Stimulated activated CD8-positive, alpha-beta memory T cell treated with anti-CD3 and anti-CD28 coated beads, Interleukin-12 subunit alpha, Interleukin-12 subunit beta, amount 100 ng/mL, for 24 hours (primary cell): ENCODE measurements at regions not wholly inside any gene's neighbourhood (a gene's known extent, or its start where the extent isn't known, plus 50 kb on each side); places are given as distances from the start of the nearest gene placed in this dataset.
A peak's percentile ranks its signal among the peaks of the same experiment; 100 is the strongest.
"Not testable (repeated sequence)": the region's sequence is repeated elsewhere in the genome, so short reads cannot be mapped to it uniquely, and the experiment has no call there.

Experiments
- DNase-seq: peaks from one replicate; pipeline ENCODE4 v3.0.0-alpha.2; 2020; ENCODE audit errors: extremely low read depth

DNA sequence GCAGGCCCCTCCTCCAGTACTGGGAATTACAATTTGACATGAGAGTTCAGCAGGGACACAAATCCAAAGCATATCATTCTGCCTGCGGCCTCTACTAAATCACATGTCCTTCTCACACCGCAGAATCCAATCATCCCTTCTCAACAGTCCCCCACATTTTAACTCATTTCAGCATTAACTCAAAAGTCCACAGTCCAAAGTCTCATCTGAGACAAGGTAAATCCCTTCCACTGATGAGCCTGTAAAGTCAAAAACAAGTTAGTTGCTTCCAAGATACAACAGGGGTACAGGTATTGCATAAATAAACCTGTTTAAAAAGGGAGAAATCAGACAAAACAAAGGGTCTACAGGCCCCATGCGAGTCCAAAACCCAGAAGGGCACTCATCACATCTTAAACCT, 64.0 kb downstream of the EBNA1BP2 start:
- no peak for DNase-seq

DNA sequence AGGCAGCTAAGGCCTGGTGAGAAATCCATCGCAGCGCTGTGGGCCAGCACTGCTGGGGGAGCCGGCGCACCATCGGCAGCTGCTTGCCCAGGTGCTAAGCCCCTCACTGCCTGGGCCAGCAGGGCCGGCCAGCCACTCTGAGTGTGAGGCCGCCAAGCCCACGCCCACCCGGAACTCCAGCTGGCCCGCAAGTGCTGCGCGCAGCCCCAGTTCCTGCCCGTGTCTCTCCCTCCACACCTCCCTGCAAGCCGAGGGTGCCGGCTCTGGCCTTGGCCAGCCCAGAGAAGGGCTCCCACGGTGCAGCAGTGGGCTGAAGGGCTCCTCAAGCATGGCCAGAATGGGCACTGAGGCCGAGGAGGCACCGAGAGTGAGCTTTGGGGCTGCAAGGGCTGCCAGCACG, 64.4 kb downstream of the EBNA1BP2 start:
- no peak for DNase-seq

DNA sequence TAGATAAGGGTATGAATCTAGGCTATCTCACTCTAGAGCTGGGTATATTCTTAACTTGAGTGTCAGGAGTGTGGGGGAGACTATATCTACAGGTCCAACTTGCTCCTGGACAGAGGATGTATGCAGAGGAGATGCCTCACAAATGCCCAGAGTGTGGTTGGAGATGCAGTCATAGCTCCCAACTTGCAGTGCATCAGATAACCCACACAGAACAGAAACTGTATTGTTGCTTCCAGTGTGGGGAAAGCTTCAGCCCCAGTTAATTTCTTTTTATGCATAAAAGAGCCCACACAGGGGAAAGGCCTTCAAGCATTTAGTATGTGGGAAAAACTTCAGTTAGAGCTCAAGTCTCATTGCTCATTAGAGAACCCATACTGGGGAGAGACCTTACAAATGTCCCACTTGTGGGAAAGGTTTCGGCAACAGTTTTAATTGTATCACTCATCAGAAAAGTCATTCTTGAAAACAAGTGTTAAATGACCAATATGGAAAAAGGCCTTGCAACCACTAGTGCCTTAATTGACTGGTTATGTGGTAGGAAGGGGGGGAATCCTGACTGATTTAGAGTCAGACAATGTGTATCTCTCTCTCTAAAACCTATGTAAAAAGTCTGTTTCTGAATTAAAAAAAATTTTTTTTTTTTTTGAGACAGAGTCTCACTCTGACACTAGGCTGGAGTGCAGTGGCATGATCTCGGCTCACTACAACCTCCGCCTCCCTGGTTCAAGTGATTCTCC, 67.9 kb downstream of the EBNA1BP2 start:
- no peak for DNase-seq

DNA sequence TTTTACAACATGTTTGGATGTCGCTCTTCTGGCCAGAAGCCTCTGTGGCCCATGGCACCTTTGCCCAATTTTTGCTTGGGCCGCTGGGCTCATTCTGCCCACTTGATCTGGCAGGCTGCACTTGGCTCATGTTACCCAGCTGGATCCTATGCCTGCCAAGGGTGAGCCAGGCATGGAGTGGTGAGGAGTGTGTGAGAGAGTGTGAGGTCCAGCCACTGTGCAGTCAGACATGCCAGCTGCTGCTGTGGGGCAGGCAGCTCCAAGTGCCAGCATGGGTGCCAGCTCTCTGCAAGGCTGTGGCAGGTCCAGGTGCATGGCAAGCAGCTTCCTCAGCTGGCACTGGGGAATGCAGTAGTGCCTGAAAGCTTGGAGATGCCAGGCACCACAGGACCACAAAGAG, 71.0 kb downstream of the EBNA1BP2 start:
- DNase-seq: no peak

DNA sequence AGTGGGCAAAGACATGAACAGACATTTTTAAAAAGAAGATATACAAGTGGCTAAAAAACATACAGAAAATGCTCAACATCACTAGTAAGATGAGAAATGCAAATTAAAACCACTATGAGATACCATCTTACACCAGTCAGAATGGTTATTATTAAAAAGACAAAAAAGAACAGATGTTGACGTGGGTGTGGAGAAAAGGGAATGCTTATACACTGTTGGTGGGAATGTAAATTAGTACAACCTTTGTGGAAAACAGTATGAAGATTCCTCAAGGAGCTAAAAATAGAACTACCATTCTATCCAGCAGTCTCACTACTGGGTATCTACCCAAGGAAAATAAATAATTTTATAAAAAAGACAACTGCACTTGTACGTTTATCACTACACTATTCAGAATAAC, 73.9 kb downstream of the EBNA1BP2 start:
- DNase-seq: no peak

DNA sequence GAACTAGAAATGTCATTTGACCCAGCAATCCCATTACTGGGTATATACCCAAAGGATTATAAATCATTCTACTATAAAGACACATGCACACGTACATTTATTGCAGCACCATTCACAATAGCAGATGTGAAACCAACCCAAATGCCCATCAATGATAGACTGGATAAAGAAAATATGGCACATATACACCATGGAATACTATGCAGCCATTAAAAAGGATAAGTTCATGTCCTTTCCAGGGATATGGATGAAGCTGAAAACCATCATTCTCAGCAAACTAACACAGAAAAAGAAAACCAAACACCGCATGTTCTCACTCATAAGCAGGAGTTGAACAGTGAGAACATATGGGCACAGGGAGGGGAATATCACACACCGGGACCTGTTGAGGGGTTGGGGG, 75.6 kb downstream of the EBNA1BP2 start:
- DNase-seq: not testable (repeated sequence)

DNA sequence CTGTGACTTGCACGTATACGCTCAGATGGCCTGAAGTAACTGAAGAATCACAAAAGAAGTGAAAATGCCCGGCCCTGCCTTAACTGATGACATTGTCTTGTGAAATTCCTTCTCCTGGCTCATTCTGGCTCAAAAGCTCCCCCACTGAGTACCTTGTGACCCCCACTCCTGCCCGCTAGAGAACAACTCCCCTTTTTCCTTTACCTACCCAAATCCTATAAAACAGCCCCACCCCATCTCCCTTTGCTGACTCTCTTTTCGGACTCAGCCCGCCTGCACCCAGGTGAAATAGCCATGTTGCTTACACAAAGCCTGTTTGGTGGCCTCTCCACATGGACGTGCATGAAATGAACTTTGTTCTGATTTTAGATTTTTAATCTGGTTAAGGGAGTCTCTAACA, 81.3 kb downstream of the EBNA1BP2 start:
- DNase-seq: not testable (repeated sequence)

DNA sequence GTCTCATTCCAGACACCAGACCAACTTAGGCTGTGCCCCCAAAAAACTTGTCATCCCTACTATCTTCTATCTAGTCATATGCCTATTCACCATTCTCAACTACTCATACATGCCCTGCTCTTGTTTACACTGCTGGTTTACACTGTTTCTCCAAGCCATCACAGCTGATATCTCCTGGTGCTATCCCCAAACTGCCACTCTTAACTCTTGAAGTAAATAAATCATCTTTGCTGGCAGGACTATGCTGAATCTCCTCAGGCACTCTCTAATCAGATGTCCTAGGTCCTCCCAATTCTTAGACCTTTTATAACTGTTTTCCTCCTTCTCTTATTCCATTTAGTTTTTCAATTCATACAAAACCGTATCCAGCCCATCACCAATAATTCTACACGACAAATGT, 81.9 kb downstream of the EBNA1BP2 start:
- DNase-seq: not testable (repeated sequence)

DNA sequence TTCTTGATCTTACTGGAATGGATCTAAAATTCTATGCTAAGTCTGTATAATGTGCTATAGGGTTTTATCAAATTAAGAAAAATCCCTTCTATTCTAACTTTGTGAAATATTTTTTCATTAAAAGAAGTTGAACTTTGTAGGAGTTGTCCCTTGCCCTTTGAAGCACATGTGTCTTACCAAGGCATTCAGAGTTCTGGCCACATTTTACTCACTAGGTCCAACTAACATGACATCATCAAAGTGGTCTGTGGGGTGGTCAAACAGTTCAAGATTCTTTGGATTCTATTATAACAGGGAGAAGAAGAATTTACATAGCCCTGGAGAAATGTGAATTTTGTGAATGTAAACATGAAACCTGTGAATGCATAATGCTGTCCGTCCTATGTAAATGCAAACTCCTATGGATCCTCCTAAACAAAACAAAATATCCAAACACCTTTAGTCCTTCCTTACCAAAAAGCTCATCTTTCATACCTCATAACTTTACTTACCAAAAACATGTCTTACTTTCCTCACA, 88.7 kb downstream of the EBNA1BP2 start:
- no peak for DNase-seq

DNA sequence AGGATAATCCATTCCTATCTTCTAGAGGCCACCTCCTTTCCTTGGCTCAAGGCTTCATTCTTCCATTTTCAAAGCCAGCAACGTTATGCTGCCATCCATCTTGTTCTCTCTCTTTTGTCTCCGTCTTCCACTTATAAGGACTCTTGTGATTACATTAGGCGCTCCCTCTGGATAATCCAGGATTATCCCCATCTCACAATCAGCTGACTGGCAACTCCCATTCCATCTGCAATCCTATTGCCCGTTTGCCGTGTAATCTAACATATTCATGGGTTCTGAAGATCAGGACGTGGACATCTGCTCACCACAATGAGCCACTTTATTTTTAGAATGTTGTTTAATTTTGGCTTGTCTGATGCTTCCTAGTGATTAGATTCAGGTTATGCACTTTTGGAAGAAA, 89.3 kb downstream of the EBNA1BP2 start:
- no peak for DNase-seq

DNA sequence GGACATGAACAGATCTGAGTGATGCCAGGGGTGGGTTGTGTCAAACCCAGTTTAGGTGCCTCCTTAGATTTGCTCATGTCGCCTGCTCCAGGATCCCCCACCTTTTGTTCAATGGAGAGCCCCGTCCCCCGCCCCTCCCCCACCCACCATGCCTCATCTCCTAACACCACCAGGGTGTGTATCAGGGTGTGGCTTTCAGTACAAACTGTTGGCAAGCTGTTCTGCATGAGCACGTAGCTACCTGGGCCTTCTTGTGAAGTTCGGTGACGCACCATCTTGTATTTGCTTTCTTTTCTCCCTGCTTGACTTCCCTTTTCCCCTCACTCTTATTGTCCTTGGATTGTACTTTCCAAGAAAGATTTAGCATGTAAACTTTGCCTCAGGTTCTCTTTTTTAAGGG, 94.8 kb downstream of the EBNA1BP2 start:
- no peak for DNase-seq

DNA sequence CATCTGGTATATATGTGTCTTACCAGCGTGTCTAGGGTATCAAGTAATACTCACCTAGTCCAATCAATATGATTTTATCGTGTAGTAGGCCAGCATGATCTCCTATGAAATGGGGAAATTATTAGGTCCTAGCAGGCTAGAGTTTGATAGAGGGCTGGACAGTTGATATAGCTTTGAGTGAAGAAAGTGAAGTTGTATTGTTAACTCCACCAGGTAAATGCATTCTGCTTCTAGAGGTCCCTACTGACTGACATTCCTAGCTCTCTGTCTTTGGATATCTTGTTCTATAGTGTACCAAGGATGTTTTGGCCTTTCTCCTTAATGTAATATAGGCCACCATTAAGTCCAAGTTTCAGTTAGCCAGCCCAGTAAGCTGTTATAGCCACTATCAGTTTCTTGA, 97.4 kb downstream of the EBNA1BP2 start:
- DNase-seq: no peak

DNA sequence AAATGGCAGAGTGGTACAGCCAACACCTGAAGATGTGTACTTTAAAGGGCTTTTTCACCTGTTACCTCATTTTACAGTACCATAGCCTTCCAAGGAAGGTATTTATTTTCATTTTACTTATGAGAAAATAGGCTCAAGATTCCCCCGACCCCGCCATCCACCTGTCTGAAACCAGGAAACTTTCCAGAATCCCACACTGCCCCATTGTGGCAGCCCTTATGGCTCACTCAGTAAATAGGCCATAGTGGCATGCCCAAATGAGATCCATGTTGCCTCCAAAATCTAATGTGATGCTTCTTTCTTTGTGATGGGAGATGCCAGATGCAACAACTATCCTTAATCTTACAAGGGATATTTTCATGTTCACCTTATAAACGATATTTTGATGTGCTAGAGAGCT, 97.8 kb downstream of the EBNA1BP2 start:
- DNase-seq: no peak

DNA sequence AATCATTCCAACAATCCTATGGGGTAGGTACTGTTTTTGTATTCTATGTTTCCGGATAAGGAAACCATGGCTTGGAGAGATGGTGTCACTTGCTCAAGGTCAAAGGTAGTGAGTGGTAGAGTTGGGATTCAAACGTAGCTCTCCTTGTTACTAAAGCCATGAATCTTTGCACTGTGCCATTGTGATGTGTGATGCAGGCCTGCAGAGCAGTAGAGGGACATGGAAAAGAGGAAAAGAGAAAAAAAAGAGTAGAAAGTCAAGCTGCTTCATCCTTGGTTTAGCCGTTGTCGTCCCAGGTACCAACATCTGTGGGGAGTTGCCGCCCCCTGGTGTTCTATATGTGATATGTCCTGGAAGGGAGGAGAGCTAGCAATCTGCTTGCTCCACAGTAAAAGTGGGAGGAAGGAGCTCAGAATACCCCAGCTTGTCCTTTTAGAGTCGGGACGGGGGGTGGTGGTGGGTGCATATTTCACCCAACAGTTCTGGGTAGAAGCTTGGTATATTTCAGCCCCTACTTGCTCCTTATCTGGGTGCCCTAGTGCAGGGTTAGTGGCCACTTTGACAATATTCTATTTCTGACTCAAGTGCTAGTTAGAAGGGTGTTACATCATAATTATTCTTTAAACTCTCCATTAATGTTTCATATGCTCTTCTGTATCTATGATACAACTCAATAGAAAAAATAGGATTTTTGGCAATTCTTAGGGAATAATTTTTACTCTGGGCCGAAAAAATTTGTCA, 98.4 kb downstream of the EBNA1BP2 start:
- DNase-seq: peak; percentile 34

DNA sequence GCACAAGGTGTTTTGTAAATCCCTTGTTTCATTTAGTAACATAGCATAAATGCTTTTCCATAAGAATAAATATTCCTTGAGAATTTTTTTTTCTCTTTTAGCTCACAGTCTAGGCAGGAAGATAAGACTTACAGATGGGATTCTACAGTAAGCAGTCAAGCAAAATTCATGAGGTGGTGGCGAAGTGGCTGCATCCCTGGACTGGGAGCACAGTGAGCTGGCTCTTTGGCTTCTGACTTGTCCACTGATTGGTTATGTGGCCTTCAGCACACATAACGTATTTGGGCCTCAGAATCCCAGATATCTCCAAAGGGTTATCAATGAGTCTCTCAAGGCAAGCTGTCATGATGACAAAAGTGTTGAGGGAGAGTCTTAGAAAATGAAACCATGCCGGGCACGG, 99.8 kb downstream of the EBNA1BP2 start:
- DNase-seq: no peak

DNA sequence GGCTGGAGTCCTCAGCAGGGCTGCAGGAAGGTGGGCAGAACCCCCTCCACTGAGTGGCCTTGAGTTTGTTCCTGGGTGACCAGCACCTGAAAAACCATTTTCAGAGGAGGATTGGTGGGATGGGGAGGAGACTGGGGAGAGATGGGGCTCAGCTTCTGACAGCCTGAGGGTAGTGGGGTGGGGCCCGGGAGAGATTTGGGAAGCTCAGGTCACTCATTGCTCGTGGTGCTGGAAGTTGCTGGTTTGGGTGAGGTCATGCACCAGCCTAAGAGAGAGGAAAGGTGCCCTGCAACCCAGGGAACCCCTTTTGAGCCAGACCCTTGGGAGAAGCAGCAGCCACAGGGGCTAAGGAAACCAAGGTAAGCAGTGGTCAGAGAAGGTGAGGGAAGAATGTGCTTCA, 100.8 kb downstream of the EBNA1BP2 start:
- no peak for DNase-seq

DNA sequence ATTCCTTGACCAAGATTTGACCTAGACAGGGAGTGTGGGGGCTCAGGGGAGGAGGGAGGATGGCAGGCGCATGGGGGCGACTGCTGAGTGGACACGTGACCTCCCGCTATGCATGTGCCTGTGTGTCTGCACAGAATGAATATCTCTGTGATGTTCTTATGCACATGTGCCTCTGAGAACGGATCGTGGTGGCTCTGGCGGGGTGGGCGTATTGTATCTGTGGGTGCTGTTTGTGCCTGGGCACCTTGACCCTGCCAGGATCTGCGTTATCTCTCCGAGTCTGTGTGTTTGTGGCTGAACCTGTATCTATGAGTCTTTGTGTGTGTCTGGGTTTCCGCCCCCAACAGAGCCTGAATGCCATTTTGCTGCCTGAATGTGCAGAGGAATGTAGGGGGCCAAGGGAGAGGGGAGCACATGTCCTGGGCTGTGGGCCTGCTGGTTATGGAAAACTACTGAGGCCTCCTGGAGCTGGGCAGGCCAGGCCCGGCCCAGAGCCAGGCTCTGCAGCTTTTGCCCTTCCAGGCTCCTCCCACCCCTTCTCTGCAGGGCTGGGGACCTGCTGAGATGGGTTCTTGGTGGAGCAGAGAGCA, 102.5 kb downstream of the EBNA1BP2 start:
- no peak for DNase-seq

DNA sequence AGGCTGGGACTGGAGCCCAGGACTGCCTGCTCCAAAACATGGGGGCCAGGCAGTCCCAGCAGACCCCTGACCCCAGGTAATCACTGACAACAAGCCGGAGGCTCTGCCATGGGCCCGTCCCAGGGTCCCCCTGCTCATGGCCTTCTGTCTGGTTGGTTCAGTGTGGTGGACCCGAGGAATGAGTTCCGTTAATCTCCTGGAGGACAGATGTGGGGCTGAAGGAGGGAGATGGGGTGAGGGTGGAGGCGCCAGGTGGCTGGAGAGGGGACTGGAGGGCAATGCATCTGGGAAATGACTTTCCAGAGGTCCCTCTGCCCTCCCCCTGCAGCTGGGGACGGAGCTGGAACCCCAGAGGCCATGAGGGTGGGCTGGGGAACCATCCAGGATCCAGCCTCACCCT, 103.2 kb downstream of the EBNA1BP2 start:
- DNase-seq: no peak

DNA sequence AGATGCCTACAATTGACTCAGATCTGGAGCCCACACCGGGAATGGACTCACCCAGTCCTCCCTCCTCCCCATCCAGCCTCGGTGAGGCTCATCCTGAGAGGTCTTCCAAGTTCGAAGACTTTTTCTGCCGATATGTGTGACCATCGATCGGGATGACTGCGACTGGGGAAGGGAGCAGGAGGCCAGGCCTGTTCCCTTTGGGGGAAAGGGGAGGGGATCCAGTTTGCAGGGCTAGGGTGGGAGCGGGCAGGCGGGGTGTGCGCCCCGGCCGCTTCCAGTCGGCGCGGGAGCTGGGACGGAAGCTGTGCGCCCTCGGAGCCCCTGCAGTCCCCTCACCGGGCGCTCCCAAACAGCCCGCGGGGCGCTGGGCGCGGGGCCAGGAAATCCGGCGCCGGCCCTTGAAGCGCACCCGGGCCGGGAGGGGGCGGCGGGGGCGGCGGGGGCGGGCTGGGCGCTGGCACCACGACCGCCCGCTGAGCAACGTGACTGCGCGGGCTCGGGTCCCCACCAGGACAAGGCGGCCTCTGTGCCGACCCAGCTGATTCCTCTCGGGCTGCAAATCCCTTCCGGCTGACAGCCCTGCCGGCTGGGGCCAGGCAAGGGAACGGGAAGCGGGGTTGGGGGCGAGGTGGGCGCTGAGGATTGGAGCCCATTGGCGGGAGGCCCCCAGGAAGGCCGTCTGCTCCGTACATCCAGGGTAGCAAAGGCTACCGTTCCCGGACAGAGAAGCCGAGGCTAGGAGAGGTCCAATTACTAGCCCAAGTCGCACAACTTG, 103.9 kb downstream of the EBNA1BP2 start:
- DNase-seq: no peak

DNA sequence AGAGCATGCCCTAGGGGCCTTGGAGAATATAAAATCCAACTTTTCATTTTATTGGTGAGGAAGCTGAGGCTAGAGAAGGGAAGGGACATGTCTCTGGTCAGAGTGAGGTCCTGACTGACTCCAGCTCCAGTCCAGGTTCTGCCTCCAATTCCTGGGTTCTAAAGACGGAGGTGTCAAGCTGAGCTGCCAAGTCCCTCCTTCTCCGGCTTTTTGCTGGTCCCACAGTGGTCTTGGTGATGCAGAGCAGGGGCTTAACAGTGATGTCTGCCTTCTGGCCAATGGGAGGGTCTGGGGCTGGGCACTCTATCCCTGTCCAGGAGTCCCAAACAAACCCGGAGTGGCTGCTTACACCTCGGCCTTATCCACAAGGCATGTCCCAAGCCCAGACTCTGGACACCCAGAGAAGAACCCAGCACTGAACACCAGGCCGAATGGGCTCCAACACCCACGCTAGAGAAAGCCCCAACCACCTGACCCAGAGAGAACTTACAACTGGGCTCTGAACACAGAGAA, 104.8 kb downstream of the EBNA1BP2 start:
- DNase-seq: no peak

DNA sequence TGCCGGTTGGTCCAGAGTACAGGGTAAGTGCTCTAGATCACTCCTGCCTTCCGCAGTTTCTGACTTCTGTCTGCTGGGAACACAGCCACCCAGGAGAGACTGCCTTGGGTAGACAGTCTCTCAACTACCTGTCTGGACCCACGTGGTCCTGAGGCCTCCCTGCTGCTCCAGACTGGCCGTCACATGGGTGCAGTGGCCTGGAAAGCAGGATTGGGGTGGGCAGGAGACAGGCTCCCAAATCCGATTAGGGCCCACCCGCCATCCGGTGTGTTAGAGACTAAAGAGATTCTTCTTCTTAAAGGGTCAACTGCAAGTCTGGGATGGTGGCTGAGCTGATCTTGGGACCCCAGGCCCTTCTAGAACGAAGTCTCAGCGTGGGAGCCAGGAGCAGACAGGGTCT, 105.5 kb downstream of the EBNA1BP2 start:
- DNase-seq: no peak
